ENCODE measurements at regions not wholly inside any gene's neighbourhood (a gene's known extent, or its start where the extent isn't known, plus 50 kb on each side); places are given as distances from the start of the nearest gene placed in this dataset.
"Not testable (repeated sequence)": the region's sequence is repeated elsewhere in the genome, so short reads cannot be mapped to it uniquely, and the experiment has no call there.

DNA sequence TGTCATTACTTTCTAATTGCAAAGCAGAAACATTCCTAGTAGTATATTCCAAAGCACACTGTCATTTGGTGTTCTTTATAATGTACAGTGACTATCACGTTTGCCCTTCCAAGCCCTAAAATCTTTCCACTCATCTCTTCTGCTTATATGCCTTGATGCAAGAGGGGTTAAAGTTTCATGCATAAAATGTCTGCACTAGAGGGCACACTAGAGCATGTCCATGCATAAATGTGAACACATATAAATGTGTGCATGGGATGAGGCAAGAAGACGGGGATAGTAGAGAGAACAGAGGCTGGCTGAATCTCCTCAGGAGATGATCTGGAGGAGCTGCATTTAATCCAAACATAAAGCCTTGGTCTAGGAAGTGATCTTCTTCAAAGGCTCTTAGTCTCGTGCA is 352.8 kb downstream of the BCL2L11 start:
- peak overlapping the region; percentile 60 for H3K27ac Mint-ChIP-seq
- TF ChIP-seq CTCF (IDR thresholded peaks at IDR 0.05): peak; percentile 47; the same call in 1 of the 2 replicates
- not testable (repeated sequence) for DNase-seq; H3K4me3 Mint-ChIP-seq; H3K27me3 Mint-ChIP-seq (ENCODE audit: insufficient read depth); H3K9me3 Mint-ChIP-seq; H3K36me3 Mint-ChIP-seq (ENCODE audit: low read depth)
- H3K4me1 Mint-ChIP-seq (ENCODE audit: low read depth): peaks cover 31% of the 10 kb centered on the region

DNA sequence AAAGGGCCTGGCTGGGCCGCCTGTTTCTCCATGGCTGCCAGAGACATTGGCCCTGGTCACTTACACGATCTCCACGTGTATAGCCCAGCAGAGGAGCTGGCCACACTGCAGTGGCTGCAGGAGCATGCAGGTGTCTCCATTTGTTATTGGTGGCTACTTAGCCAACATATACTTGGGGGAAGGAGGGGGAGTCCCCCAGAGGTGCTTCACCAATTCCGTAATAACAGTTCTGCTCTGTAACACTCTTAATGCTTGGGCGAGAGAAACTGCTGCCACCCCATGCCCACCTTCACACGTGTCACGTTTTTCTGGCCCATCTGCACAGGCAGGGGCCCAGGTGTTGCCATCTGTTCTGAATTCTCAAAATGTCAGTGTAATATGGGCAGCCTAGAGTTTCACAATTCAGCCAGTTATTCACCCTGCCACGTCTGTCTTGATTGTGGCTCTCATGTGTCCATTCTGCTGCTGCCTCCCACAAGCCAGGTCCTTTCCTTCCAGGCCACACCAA is 353.5 kb downstream of the BCL2L11 start:
- H3K9me3 Mint-ChIP-seq; H3K27me3 Mint-ChIP-seq (ENCODE audit: insufficient read depth); DNase-seq; H3K4me3 Mint-ChIP-seq; H3K36me3 Mint-ChIP-seq (ENCODE audit: low read depth): not testable (repeated sequence)
- H3K27ac Mint-ChIP-seq: 0 out of 2 replicates have a peak overlapping the region, but pooled peaks have one; percentile 64
- peaks cover 31% of the 10 kb centered on the region for H3K4me1 Mint-ChIP-seq (ENCODE audit: low read depth)

GRCh38 chr2:111478335-111478734 is 357.6 kb downstream of the BCL2L11 start:
- not testable (repeated sequence) for H3K9me3 Mint-ChIP-seq; H3K27ac Mint-ChIP-seq; DNase-seq; H3K4me3 Mint-ChIP-seq; H3K27me3 Mint-ChIP-seq (ENCODE audit: insufficient read depth)
- Mint-ChIP-seq H3K36me3 (ENCODE audit: low read depth) (peaks cover 11% of the 10 kb centered on the region), H3K4me1 (ENCODE audit: low read depth) (peaks cover 32% of the 10 kb centered on the region)
- peak; percentile 61 for TF ChIP-seq CTCF (IDR thresholded peaks at IDR 0.05)

GRCh38 chr2:111478871-111479318 is 358.2 kb downstream of the BCL2L11 start:
- not testable (repeated sequence) for H3K27ac Mint-ChIP-seq

DNA sequence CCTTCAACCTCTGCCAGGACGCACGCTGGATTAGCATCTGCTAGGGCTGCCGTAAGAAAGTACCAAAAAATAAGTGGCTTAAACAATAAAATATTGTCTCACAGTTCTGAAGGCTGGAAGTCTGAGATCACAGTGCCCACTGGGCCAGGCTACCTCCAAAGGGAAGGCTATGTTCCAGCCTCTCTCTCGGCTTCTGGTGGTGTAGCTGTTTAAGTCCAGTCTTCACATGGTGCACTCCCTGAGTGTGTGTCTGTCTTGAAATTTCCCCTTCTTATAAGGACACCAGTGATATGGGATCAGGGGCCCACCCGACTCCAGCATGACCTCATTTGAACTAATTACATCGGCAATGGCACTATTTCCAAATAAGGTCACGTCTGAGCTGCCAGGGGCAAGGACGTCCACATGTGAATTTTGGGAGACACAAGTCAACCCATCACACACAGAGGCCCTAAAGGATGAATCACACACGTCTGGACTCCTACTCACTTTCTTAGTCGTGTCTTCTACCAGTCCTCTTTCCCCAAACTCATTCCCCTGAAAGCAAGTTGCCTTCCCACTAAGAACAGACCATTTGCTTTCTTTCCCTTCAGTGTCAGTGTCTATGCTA is 359.4 kb downstream of the BCL2L11 start:
- H3K4me1 Mint-ChIP-seq (ENCODE audit: low read depth): peaks cover 20% of the 10 kb centered on the region
- not testable (repeated sequence) for H3K36me3 Mint-ChIP-seq (ENCODE audit: low read depth); H3K9me3 Mint-ChIP-seq; H3K27me3 Mint-ChIP-seq (ENCODE audit: insufficient read depth); H3K4me3 Mint-ChIP-seq; DNase-seq
- H3K27ac Mint-ChIP-seq: peak overlapping the region; percentile 75

More at GRCh38 chr2:111478871-111479318, 358.2 kb downstream of the BCL2L11 start:
- H3K36me3 Mint-ChIP-seq (ENCODE audit: low read depth); DNase-seq; H3K9me3 Mint-ChIP-seq; H3K4me3 Mint-ChIP-seq; H3K27me3 Mint-ChIP-seq (ENCODE audit: insufficient read depth): not testable (repeated sequence)
- H3K4me1 Mint-ChIP-seq (ENCODE audit: low read depth): peaks cover 27% of the 10 kb centered on the region

- not testable (repeated sequence) for DNase-seq; H3K9me3 Mint-ChIP-seq; H3K36me3 Mint-ChIP-seq (ENCODE audit: low read depth); H3K4me3 Mint-ChIP-seq; H3K27me3 Mint-ChIP-seq (ENCODE audit: insufficient read depth)
- peak; percentile 13; the same call in 1 of the 2 replicates for TF ChIP-seq CTCF (IDR thresholded peaks at IDR 0.05)
- Mint-ChIP-seq H3K4me1 (ENCODE audit: low read depth) (peaks cover 23% of the 10 kb centered on the region), H3K27ac (peak overlapping the region; percentile 75)
Measured at GRCh38 chr2:111480633-111481032, 359.9 kb downstream of the BCL2L11 start.

GRCh38 chr2:111481219-111481618 is 360.5 kb downstream of the BCL2L11 start:
- peak overlapping the region; percentile 78 for H3K27ac Mint-ChIP-seq
- not testable (repeated sequence) for H3K27me3 Mint-ChIP-seq (ENCODE audit: insufficient read depth)

GRCh38 chr2:111482987-111483679 is 362.4 kb downstream of the BCL2L11 start:
- peaks cover 29% of the 10 kb centered on the region for H3K4me1 Mint-ChIP-seq (ENCODE audit: low read depth)
- not testable (repeated sequence) for DNase-seq; H3K36me3 Mint-ChIP-seq (ENCODE audit: low read depth); H3K4me3 Mint-ChIP-seq; H3K9me3 Mint-ChIP-seq; H3K27me3 Mint-ChIP-seq (ENCODE audit: insufficient read depth)
- H3K27ac Mint-ChIP-seq: peak overlapping the region; percentile 43

More at GRCh38 chr2:111481219-111481618, 360.5 kb downstream of the BCL2L11 start:
- not testable (repeated sequence) for H3K9me3 Mint-ChIP-seq; DNase-seq; H3K36me3 Mint-ChIP-seq (ENCODE audit: low read depth)
- peaks cover 26% of the 10 kb centered on the region for H3K4me1 Mint-ChIP-seq (ENCODE audit: low read depth)
- peak overlapping the region; percentile 34; the same call in 1 of the 2 replicates for H3K4me3 Mint-ChIP-seq

DNA sequence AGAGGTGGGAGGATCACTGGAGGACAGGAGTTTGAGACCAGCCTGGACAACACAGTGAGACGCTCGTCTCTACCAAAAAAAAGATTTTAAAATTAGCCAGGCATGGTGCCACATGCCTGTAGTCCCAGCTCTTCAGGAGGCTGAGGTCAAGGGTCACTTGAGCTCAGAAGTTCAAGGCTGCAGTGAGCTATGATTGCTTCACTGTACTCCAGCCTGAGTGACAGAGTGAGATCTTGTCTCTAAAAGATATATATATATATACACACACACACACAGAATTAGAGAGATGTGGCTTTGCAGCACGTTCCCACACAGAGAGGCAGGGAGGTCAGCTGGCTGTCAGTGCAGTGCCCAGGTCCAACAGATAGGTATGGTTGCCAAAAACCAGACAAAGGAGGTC is 363.4 kb downstream of the BCL2L11 start:
- H3K9me3 Mint-ChIP-seq; H3K27ac Mint-ChIP-seq; H3K4me3 Mint-ChIP-seq; DNase-seq; H3K27me3 Mint-ChIP-seq (ENCODE audit: insufficient read depth): not testable (repeated sequence)
- H3K36me3 Mint-ChIP-seq (ENCODE audit: low read depth): peaks cover 11% of the 10 kb centered on the region; the same call in 1 of the 2 replicates
- peaks cover 34% of the 10 kb centered on the region for H3K4me1 Mint-ChIP-seq (ENCODE audit: low read depth)

GRCh38 chr2:111485895-111486294 is 365.2 kb downstream of the BCL2L11 start:
- H3K9me3 Mint-ChIP-seq; H3K27me3 Mint-ChIP-seq (ENCODE audit: insufficient read depth); H3K36me3 Mint-ChIP-seq (ENCODE audit: low read depth); H3K4me3 Mint-ChIP-seq; H3K27ac Mint-ChIP-seq; DNase-seq: not testable (repeated sequence)
- H3K4me1 Mint-ChIP-seq (ENCODE audit: low read depth): peaks cover 28% of the 10 kb centered on the region

DNA sequence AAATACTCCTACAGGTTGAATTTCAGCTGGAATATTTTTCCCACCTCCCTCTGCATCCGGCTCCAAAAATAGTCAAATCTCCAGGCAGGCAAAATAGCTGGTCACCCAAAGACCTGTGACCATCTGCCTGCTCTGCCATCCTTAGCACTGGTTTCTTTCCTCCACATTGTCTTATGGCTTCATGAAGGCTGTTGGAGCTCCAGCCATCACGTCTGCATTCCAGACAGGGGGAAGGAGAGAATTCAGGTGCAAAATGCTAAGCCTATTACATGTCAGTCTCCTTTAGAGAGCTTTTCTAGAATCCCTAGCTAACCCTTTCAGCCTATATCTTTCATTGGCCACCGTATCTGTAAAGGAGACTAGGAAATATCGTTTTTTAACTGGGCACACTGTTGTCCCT is 367.7 kb downstream of the BCL2L11 start:
- peaks cover 23% of the 10 kb centered on the region for H3K4me1 Mint-ChIP-seq (ENCODE audit: low read depth)
- H3K27ac Mint-ChIP-seq: peak overlapping the region; percentile 67
- H3K9me3 Mint-ChIP-seq; H3K4me3 Mint-ChIP-seq; DNase-seq; H3K27me3 Mint-ChIP-seq (ENCODE audit: insufficient read depth): not testable (repeated sequence)
- peaks cover 10% of the 10 kb centered on the region; the same call in 1 of the 2 replicates for H3K36me3 Mint-ChIP-seq (ENCODE audit: low read depth)
